ENCODE measurements at regions not wholly inside any gene's neighbourhood (a gene's known extent, or its start where the extent isn't known, plus 50 kb on each side); places are given as distances from the start of the nearest gene placed in this dataset.
"Not testable (repeated sequence)": the region's sequence is repeated elsewhere in the genome, so short reads cannot be mapped to it uniquely, and the experiment has no call there.

- DNase-seq: no peak
Observed at GRCh38 chr10:78212060-78212785, 178.6 kb downstream of the RPS24 start.

DNA sequence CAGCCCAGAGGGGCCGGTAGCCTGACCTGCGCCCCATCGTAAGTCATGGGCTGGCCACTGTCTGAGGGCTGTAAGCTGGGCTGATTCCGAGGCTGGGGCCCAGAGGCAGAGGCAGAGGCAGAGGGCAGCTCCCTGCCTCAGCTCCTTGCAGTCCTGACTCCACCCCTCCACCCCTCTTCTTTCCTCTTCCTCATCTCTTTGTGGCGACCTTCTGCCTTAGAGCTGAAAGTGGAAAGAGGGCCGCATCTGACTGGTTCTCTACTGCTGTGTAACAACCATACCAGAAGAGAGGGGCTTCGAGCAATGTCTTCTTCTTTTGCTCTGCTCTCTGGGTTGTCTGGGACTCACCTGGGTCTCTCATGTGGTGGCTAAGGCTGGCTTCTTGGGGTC is 179.1 kb downstream of the RPS24 start:
- DNase-seq: no peak

DNA sequence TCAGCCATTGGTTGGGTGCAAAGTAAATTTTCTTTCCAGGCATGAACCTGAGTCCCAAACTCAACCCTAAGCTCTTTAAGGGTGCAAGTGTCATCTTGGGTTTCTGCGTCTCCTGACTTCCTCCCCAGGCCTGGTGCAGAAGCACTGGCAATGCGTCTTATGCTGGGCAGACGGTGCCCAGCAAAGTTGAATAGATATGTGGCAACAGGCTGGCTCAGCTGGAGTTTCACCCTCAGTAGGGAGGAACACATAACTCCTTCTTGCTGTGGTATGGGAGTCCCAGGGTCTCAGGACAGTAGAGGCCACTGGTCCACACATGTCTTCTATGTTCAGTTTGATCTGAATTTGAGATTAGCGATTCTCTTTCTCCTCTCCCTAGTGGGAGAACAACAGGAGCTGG is 181.3 kb downstream of the RPS24 start:
- no peak for DNase-seq

DNA sequence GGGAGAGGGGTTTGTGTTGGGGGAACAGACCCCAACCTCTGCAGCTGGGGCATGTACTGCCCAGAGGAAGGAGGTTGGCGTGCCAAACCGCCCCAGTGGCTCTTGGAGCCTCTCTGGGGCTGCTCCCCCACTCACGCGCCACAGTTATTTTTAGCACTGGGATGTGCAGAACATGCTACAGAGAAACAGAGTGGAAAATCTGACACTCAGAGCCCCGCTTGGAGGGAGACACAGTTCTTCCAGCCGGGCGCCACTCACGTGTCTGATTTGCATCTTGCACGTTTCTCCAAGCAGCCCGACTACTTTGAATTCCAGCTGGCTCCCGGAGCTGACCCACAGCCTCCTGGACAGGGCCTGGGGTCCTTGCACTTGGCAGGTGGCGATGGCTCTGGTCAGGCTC is 182.0 kb downstream of the RPS24 start:
- no peak for DNase-seq

DNA sequence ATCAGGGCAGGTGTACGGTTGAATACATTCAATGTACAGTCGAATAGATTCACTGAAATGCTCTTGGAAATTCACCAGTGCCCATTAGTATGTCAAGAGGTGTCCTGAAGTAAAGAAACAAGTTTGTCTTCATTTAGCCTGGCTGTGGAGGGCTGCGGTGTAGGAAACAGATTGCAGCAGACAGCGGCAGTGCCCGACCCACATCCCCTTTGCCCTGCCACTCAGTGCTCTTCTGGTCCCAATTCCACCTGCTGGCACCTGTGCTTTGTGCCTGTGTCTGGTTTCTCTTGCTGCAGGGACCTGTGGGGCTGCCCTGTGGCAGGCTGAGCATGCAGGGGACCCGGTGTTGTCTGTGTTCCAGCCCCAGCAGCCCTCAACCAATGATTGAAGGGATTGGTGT is 183.7 kb downstream of the RPS24 start:
- DNase-seq: no peak

- DNase-seq: no peak
Observed at GRCh38 chr10:78218798-78219490, 185.3 kb downstream of the RPS24 start.

DNA sequence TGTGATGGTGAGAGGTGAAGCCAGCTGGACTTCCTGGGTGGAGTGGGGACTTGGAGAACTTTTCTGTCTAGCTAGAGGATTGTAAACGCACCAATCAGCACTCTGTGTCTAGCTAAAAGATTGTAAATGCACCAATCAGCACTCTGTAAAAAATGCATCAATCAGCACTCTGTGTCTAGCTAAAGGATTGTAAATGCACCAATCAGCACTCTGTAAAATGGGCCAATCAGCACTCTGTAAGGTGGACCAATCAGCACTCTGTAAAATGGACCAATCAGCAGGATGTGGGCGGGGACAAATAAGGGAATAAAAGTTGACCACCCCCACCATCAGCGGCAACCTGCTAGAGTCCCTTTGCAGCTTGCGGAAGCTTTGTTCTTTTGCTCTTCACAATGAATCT is 185.9 kb downstream of the RPS24 start:
- not testable (repeated sequence) for DNase-seq

DNA sequence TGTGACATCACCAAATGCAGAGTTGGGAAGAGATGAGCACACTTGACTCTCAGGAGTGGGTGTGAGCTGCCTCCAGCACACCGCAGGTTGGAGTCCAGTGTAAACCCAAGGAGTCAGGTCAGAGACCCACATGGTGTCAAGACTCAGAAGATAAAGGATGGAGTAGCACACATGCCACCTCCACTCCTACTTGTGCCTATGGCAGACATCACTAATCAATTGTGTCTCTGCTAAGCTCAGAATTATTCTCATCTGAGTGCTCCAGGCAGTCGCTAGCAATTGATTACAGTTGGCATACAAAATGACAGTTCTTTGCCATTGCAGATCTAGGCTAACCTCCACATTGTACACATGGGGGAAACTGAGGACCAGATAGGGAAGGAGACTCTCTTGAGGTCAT is 187.1 kb downstream of the RPS24 start:
- no peak for DNase-seq

DNA sequence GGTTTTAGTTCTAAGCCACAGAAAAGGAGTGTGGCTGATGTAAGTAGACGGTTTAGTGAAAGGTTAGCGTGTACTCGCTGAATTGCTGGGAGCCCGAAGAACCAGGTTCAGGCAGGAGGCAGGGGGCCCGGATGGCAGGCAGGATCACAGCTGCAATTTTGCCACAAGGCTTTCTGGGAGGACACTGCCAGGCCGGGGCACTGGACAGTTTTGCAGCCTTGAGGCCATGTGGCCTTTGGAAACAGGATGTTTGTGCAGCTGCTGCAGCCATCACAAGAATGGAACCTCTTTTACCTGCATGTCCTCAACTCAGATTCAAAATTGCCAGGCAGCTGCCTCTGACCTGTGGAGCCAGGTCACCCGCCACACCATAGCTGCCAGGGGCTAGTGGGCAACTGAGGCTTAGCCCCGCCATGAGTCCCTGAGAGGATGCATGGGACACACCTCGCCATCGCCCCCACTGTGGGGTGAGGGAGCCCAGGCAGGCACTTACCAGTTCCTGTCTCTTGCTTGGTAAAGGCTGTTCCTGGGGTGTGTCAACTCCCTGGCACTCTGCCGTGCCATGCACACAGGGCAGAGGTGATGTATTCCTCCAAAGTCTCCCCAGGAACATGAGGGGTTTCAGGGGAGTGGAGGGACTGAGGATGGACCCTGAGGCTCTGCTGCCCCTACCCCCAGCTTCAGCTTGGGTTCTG is 188.6 kb downstream of the RPS24 start:
- DNase-seq: no peak

DNA sequence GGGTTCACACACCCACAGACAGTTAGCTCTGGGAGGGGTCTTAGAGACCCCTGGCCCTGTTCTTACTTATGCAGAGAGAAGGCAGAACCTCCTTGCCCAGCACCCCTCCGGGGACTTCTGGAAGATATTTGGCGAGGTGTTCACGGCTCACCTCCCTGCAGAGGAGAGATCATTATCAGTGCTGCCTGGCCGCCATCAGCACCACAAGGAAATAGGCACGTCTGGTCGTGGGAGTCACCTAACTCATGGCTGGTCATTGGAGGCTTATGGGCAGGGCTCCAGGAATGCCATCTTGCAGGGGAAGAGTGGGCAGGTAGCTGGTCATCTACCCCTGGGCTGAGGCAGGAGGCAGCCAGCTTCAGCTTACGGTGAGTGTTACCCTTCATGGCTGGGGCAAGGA is 189.4 kb downstream of the RPS24 start:
- DNase-seq: no peak

- DNase-seq: no peak
Observed at GRCh38 chr10:78224602-78225001, 190.9 kb downstream of the RPS24 start.

DNA sequence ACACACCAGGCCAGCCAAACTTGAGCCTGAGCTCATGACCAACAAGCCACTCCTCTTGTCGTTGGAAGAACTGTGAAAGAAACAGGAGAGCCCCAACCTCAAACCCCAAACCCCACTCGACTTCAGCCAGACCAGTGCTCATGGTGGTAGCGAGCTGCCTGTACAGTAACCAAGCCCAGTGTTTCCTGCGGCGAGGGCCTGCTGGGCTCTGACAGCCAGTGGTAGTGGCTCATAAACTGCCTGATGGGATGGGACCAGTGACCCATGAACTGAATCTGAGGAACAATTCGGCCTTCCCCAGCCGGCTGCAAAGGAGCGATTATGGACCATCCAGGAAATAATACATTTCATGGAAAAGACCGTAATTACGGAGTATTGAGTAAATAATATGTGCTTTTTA is 191.9 kb downstream of the RPS24 start:
- DNase-seq: no peak

- no peak for DNase-seq
Observed at GRCh38 chr10:78229489-78229888, 195.8 kb downstream of the RPS24 start.

DNA sequence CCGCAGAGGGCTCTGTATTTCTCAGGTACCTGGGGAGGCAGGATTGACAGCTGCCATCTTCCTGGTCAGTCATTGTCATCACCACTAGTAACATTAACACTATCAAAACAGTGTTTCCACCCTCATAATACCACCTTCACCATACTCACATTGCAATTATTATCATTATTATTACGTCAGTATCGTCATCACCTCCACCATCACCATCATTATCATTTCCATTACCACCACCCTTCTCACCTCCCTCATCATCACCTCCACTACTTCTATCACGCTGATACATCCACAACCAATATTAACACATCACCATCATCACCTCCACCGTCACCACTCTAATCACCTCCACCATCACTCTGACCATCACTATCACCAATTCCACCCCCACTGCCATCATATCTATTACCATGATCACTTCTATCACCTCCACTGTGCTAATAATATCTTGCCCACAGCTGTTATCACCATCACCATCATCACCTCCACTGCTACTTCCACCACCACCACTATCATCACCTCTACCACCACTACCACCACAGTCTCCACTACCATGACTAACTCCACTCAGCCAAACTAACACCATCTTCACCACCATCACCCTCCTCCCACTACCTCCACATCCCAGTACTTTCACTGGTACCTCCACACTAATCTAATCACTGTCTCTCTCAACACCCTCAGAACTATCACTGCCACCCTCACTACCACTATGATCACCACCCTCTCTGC is 196.4 kb downstream of the RPS24 start:
- DNase-seq: no peak

GRCh38 chr10:78231327-78231726 is 197.7 kb downstream of the RPS24 start:
- DNase-seq: no peak

DNA sequence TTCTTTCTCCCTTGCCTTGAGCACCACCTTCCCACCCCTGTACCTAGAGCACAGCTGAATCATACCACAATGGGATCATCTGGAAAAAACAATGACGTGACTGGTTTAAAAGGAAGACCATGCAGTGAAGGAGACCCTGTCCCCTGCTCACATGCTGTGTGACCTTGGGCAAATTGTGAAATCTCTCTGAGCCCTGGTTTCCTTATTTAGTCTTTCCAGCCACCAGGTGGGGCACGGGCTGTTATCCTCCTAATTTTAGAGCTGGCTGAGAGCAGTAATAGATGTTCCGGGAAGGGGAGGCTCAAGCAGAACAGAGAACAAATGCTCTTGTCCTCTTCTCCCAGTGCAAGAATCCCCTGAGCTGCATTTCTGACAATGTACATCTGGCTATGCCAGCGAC is 198.3 kb downstream of the RPS24 start:
- DNase-seq: no peak

DNA sequence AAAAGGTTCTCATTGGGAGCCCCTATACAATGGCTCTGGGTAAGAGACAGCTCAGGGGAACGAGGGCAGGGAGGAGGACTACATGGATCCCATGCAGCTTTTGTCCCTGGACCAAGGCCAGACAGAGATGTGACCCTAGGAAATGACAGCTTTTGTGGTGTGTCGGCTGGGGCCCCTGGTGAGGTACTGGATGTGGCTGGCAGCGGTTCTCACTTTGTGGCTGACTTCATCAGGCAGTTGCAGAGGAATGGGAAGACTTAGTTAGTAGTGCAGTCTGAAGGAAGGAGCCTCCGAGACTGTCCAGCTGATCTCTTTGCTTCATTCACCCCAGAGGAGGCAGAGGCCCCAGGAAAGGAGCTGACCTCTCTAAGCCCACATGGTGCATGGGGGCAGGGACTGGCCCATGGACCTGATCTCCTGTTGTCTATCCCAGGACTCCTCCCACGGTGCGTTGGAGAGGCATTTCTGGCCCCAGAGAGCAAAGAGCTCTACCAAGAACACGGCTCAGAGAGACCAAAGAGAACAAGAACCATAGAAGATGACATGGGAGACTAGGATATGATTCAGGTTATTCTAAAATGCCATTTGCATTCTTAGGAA is 202.9 kb downstream of the RPS24 start:
- DNase-seq: no peak

- not testable (repeated sequence) for DNase-seq
Observed at GRCh38 chr10:78237951-78238350, 204.3 kb downstream of the RPS24 start.

DNA sequence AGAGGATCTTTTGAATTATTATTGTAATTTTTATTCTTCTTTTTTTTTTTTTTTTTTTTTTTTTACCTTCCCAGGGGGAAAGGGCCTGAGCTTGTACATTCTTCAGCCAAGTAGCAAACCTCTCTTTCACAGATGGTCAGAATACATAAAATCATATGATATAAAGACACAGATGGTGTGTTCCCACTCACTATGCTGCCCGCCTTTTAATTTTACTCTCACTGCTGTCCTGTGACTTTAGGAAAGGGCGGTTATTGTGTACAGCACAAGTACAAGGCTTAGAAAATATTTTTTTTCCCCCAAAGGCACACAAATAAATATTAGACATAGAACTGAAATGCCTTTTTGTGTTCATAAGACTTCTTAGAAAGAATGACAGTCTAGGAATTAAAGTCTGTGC is 213.6 kb downstream of the RPS24 start:
- no peak for DNase-seq

- no peak for DNase-seq
Observed at GRCh38 chr10:78247821-78248220, 214.2 kb downstream of the RPS24 start.

GRCh38 chr10:78248651-78249464 is 215.2 kb downstream of the RPS24 start:
- DNase-seq: no peak

GRCh38 chr10:78249690-78250089 is 216.0 kb downstream of the RPS24 start:
- no peak for DNase-seq

All from effector CD4-positive, alpha-beta T cell (primary cell).